H1 (cell line): ENCODE measurements at regions not wholly inside any gene's neighbourhood (a gene's known extent, or its start where the extent isn't known, plus 50 kb on each side); places are given as distances from the start of the nearest gene placed in this dataset.

ENCODE experiments used
- CTCF ChIA-PET: fragments of 300-600 bp; sonication (Branson Sonifier 250); formaldehyde crosslinking; loops from one replicate; lab custom pipeline; 2021; ENCODE audit not compliant: partially characterized antibody; lab: Charles Lee
- POLR2A ChIA-PET: fragments of 300-600 bp; sonication (Branson Sonifier 250); formaldehyde crosslinking; loops from one replicate; lab custom pipeline; 2021; ENCODE audit warnings: inconsistent platforms; ENCODE audit not compliant: partially characterized antibody; lab: Charles Lee
- DNase-seq, 2 experiments: peaks; one replicate each; pipeline versions ENCODE4 v3.0.0 to v3.0.0-alpha.2; 2010 to 2022; ENCODE audit warnings: low spot score in 2 of 2, low read depth in 1 of 2, mixed read lengths in 1 of 2
- FAIRE-seq: peaks from 2 replicates; lab custom pipeline; 2011; peaks lifted over from hg19 to GRCh38; lab: Jason Lieb, UNC
- H2AFZ ChIP-seq: 2 replicates; pipeline ENCODE4 v1.8.1; 2012; ENCODE audit warnings: low read length, inconsistent platforms
- H2AK5ac ChIP-seq: 2 replicates; pipeline ENCODE4 v1.6.1; 2013; ENCODE audit warnings: low read depth, low read length
- H2BK120ac ChIP-seq: replicated peaks from 2 replicates; pipeline ENCODE3; 2013; ENCODE audit warnings: low read depth, low read length, inconsistent platforms
- H2BK12ac ChIP-seq: 2 replicates; pipeline ENCODE4 v1.6.1; 2013; ENCODE audit warnings: low read depth, low read length
- H2BK15ac ChIP-seq: 2 replicates; pipeline ENCODE4 v1.6.1; 2013; ENCODE audit warnings: low read length
- H2BK20ac ChIP-seq: 2 replicates; pipeline ENCODE4 v1.6.1; 2013; ENCODE audit warnings: low read length
- H2BK5ac ChIP-seq: 2 replicates; pipeline ENCODE4 v1.6.1; 2013; ENCODE audit warnings: low read depth, low read length
- H3K14ac ChIP-seq: 2 replicates; pipeline ENCODE4 v1.6.1; 2013; ENCODE audit warnings: inconsistent platforms; ENCODE audit not compliant: insufficient read length
- H3K18ac ChIP-seq: 2 replicates; pipeline ENCODE4 v1.6.1; 2013; ENCODE audit warnings: low read length; ENCODE audit errors: extremely low read depth
- H3K23ac ChIP-seq: 2 replicates; pipeline ENCODE4 v1.6.1; 2013; ENCODE audit warnings: inconsistent platforms; ENCODE audit not compliant: insufficient read length
- H3K23me2 ChIP-seq: 2 replicates; pipeline ENCODE4 v1.6.1; 2013; ENCODE audit warnings: low read depth, low read length
- H3K27ac ChIP-seq: 2 replicates; pipeline ENCODE4 v1.6.1; 2011; ENCODE audit warnings: low read depth, low read length, inconsistent platforms
- H3K27me3 ChIP-seq, 4 experiments: replicated peaks in 1 of 4; 1 replicate in 1 of 4; 2 replicates in 3 of 4; pipeline versions ENCODE4 v1.6.1 to v1.8.1; 2011 to 2013; ENCODE audit warnings: low read length in 3 of 4, mild to moderate bottlenecking in 3 of 4, inconsistent platforms in 2 of 4, mixed read lengths in 2 of 4, moderate library complexity in 1 of 4; ENCODE audit not compliant: control insufficient read depth in 3 of 4, insufficient read depth in 3 of 4; ENCODE audit errors: extremely low read depth in 1 of 4
- H3K36me3 ChIP-seq, 4 experiments: 2 replicates each; pipeline versions ENCODE4 v1.6.1 to v1.8.1; 2011 to 2013; ENCODE audit warnings: mild to moderate bottlenecking in 4 of 4, low read length in 3 of 4, moderate library complexity in 2 of 4, control low read depth in 1 of 4, inconsistent platforms in 1 of 4; ENCODE audit not compliant: insufficient read depth in 4 of 4, control insufficient read depth in 2 of 4
- H3K4ac ChIP-seq: replicated peaks from 2 replicates; pipeline ENCODE3; 2013; ENCODE audit warnings: low read length, low read depth, mixed read lengths, inconsistent platforms; ENCODE audit not compliant: insufficient read length
- H3K4me1 ChIP-seq, 4 experiments: replicated peaks in 1 of 4; 1 replicate in 1 of 4; 2 replicates in 3 of 4; pipeline versions ENCODE4 v1.6.1 to v1.8.1; 2011 to 2013; ENCODE audit warnings: low read length in 3 of 4, inconsistent platforms in 2 of 4, mixed read lengths in 1 of 4; ENCODE audit not compliant: insufficient read depth in 4 of 4, control insufficient read depth in 3 of 4
- H3K4me2 ChIP-seq, 2 experiments: 2 replicates each; pipeline versions ENCODE4 v1.6.1 to v1.8.1; 2011 to 2013; ENCODE audit warnings: low read depth in 2 of 2, low read length in 2 of 2, control low read depth in 1 of 2, inconsistent platforms in 1 of 2, mild to moderate bottlenecking in 1 of 2; ENCODE audit not compliant: insufficient read depth in 1 of 2
- H3K4me3 ChIP-seq, 4 experiments: fragments of 200-600, 300-600 bp in 1 of 4; sonication (generic), shearing (Covaris generic), sonication (Bioruptor Twin) in 1 of 4; 2 replicates each; pipeline versions ENCODE4 v1.5.1 to v1.8.1; 2011 to 2016; ENCODE audit warnings: low read length in 4 of 4, low read depth in 3 of 4, control low read depth in 2 of 4, inconsistent platforms in 2 of 4, mild to moderate bottlenecking in 2 of 4, mixed read lengths in 1 of 4, moderate library complexity in 1 of 4; ENCODE audit not compliant: insufficient read depth in 2 of 4; ENCODE audit errors: extremely low read depth in 1 of 4
- H3K56ac ChIP-seq: replicated peaks from 2 replicates; pipeline ENCODE3; 2013; ENCODE audit warnings: low read depth, mild to moderate bottlenecking, mixed read lengths, low read length, inconsistent platforms; ENCODE audit not compliant: insufficient read length
- H3K79me1 ChIP-seq: 2 replicates; pipeline ENCODE4 v1.6.1; 2013; ENCODE audit warnings: low read depth, low read length, control low read depth
- H3K79me2 ChIP-seq, 2 experiments: 2 replicates each; pipeline versions ENCODE4 v1.6.1 to v1.8.1; 2012 to 2013; ENCODE audit warnings: low read length in 2 of 2, mild to moderate bottlenecking in 2 of 2, inconsistent platforms in 1 of 2; ENCODE audit not compliant: insufficient read depth in 2 of 2, control insufficient read depth in 1 of 2
- H3K9ac ChIP-seq, 4 experiments: replicated peaks in 1 of 4; 1 replicate in 1 of 4; 2 replicates in 3 of 4; pipeline versions ENCODE4 v1.6.1 to v1.8.1; 2011 to 2013; ENCODE audit warnings: low read depth in 3 of 4, low read length in 3 of 4, control low read depth in 2 of 4, mild to moderate bottlenecking in 2 of 4, moderate library complexity in 2 of 4, inconsistent platforms in 1 of 4; ENCODE audit errors: extremely low read depth in 1 of 4
- H3K9me3 ChIP-seq, 2 experiments: 2 replicates each; pipeline versions ENCODE4 v1.6.1 to v1.8.1; 2012 to 2013; ENCODE audit warnings: mild to moderate bottlenecking in 2 of 2, moderate library complexity in 2 of 2, control low read depth in 1 of 2, inconsistent platforms in 1 of 2, low read depth in 1 of 2, low read length in 1 of 2, mixed read lengths in 1 of 2; ENCODE audit not compliant: insufficient read depth in 2 of 2
- H4K20me1 ChIP-seq, 2 experiments: replicated peaks in 1 of 2; 2 replicates each; pipeline versions ENCODE3 to v1.8.1; 2011 to 2013; ENCODE audit warnings: inconsistent platforms in 2 of 2, low read length in 2 of 2, mild to moderate bottlenecking in 1 of 2; ENCODE audit not compliant: insufficient read depth in 2 of 2, control insufficient read depth in 1 of 2
- H4K5ac ChIP-seq: 2 replicates; pipeline ENCODE4 v1.6.1; 2013; ENCODE audit warnings: low read length, low read depth, mixed read lengths, inconsistent platforms; ENCODE audit not compliant: insufficient read length
- H4K8ac ChIP-seq: 2 replicates; pipeline ENCODE4 v1.8.0; 2013; ENCODE audit warnings: mild to moderate bottlenecking, moderate library complexity, low read length, inconsistent platforms; ENCODE audit not compliant: insufficient read depth; ENCODE audit errors: extremely low read depth
- H4K91ac ChIP-seq: replicated peaks from 2 replicates; pipeline ENCODE3; 2013; ENCODE audit warnings: low read length, mixed read lengths, inconsistent platforms; ENCODE audit not compliant: insufficient read length
- ATF2 ChIP-seq: IDR thresholded peaks from 2 replicates; pipeline ENCODE4 v1.6.1; 2012; ENCODE audit warnings: low read length, inconsistent platforms
- WGBS, 2 experiments: shearing (Covaris generic) in 1 of 2; methylation state at CpG; one replicate each; pipeline versions ENCODE4 v1.1.6 to v1.1.7; 2013 to 2015; ENCODE audit warnings: low lambda C conversion rate in 2 of 2, mixed read lengths in 2 of 2, inconsistent platforms in 1 of 2, low coverage in 1 of 2, missing lambda C conversion rate in 1 of 2; ENCODE audit not compliant: insufficient replicate concordance in 2 of 2, insufficient coverage in 1 of 2, insufficient read length in 1 of 2; ENCODE audit errors: extremely low coverage in 1 of 2, missing lambda C conversion rate in 1 of 2; 5-methylcytosine and 5-hydroxymethylcytosine counted together

- Histone ChIP-seq H2BK15ac (no peak overlapping the region), H3K18ac (no peak overlapping the region)
- POLR2A ChIA-PET, result no interaction called here
- TF ChIP-seq ATF2, result no peak
- TF ChIP-seq, all 59 proteins: peak for 0
- Histone ChIP-seq H3K56ac (no peak overlapping the region), H2BK5ac (no peak overlapping the region), H3K23me2 (no peaks in the 10 kb centered on the region), H4K5ac (no peak overlapping the region), H3K4me3 (no peak overlapping the region), H3K79me2 (no peaks in the 10 kb centered on the region), H2BK120ac (no peak overlapping the region), H4K8ac (no peak overlapping the region), H2AK5ac (no peak overlapping the region), H3K27ac (no peak overlapping the region), H4K91ac (no peak overlapping the region), H3K4ac (no peak overlapping the region), H3K27me3 (no peaks in the 10 kb centered on the region), H3K9ac (no peak overlapping the region), H2AFZ (no peak overlapping the region), H2BK12ac (no peak overlapping the region), H4K20me1 (no peaks in the 10 kb centered on the region), H3K14ac (no peak overlapping the region), H3K4me2 (no peak overlapping the region), H2BK20ac (no peak overlapping the region), H3K79me1 (no peaks in the 10 kb centered on the region), H3K23ac (no peak overlapping the region), H3K9me3 (no peaks in the 10 kb centered on the region; a peak in 1 of 4 replicates), H3K36me3 (no peaks in the 10 kb centered on the region), H3K4me1 (no peaks in the 10 kb centered on the region; a peak in 1 of 7 replicates)
- CTCF ChIA-PET, result no interaction called here
- DNase-seq (no peak), FAIRE-seq (no peak)
- WGBS, 2 experiments, result 88% methylated on average over 3 of the region's 3 CpGs; no CpG with 5 or more reads in 1 of the 2 experiments
These were observed 118.9 kb downstream of the IRS1 start for GRCh38 chr2:226680719-226681118.
